ENCODE measurements at regions not wholly inside any gene's neighbourhood (a gene's known extent, or its start where the extent isn't known, plus 50 kb on each side); places are given as distances from the start of the nearest gene placed in this dataset.

- no peak for DNase-seq
Observed at GRCh38 chr10:121282264-121282663, 316.0 kb downstream of the FGFR2 start.

- no peak for DNase-seq
Observed at GRCh38 chr10:121282797-121283515, 315.3 kb downstream of the FGFR2 start.

GRCh38 chr10:121284936-121285335 lies 313.3 kb downstream of the FGFR2 start:
- no peak for DNase-seq

- DNase-seq = peak in 1 of 4 experiments; percentile 29
Observed at GRCh38 chr10:121285406-121286196, 312.6 kb downstream of the FGFR2 start.

- no peak for DNase-seq
Observed at GRCh38 chr10:121288011-121288410, 310.2 kb downstream of the FGFR2 start.

- no peak for DNase-seq
Observed at GRCh38 chr10:121288864-121289661, 309.2 kb downstream of the FGFR2 start.

- no peak for DNase-seq
Observed at GRCh38 chr10:121289800-121290199, 308.4 kb downstream of the FGFR2 start.

- no peak for DNase-seq
Observed at GRCh38 chr10:121290674-121291073, 307.6 kb downstream of the FGFR2 start.

- DNase-seq = no peak
Observed at GRCh38 chr10:121291376-121291775, 306.9 kb downstream of the FGFR2 start.

GRCh38 chr10:121291823-121292222 lies 306.4 kb downstream of the FGFR2 start:
- DNase-seq = peak in 2 of 4 experiments; percentile 1 to 48

GRCh38 chr10:121292321-121292720 lies 305.9 kb downstream of the FGFR2 start:
- no peak for DNase-seq

- no peak for DNase-seq
Observed at GRCh38 chr10:121293110-121293509, 305.1 kb downstream of the FGFR2 start.

- DNase-seq = no peak
Observed at GRCh38 chr10:121294630-121295029, 303.6 kb downstream of the FGFR2 start.

- DNase-seq = no peak
Observed at GRCh38 chr10:121296378-121296777, 301.9 kb downstream of the FGFR2 start.

GRCh38 chr10:121296881-121297585 lies 301.2 kb downstream of the FGFR2 start:
- DNase-seq = no peak

GRCh38 chr10:121300723-121301122 lies 297.5 kb downstream of the FGFR2 start:
- DNase-seq = no peak

GRCh38 chr10:121302541-121303180 lies 295.6 kb downstream of the FGFR2 start:
- DNase-seq = no peak

- no peak for DNase-seq
Observed at GRCh38 chr10:121303287-121303890, 294.9 kb downstream of the FGFR2 start.

GRCh38 chr10:121305066-121305465 lies 293.2 kb downstream of the FGFR2 start:
- DNase-seq = no peak

- no peak for DNase-seq
Observed at GRCh38 chr10:121306159-121306673, 292.0 kb downstream of the FGFR2 start.

- no peak for DNase-seq
Observed at GRCh38 chr10:121307411-121307980, 290.7 kb downstream of the FGFR2 start.

Measured in suppressor macrophage (primary cell).